ENCODE measurements at regions not wholly inside any gene's neighbourhood (a gene's known extent, or its start where the extent isn't known, plus 50 kb on each side); places are given as distances from the start of the nearest gene placed in this dataset.

GRCh38 chr7:136070736-136071505 lies 93.8 kb upstream of the MTPN start:
- no peak for TF ChIP-seq EZH2phosphoT487 (IDR thresholded peaks at IDR 0.05; ENCODE audit: insufficient read depth, low read depth)
- TF ChIP-seq EZH2 (IDR thresholded peaks at IDR 0.05; ENCODE audit: insufficient read depth, poor library complexity, severe bottlenecking), result no peak

Measured in GM23248 (cell line).